HG02763 (cell line): ENCODE measurements at regions not wholly inside any gene's neighbourhood (a gene's known extent, or its start where the extent isn't known, plus 50 kb on each side); places are given as distances from the start of the nearest gene placed in this dataset.
"Not testable (repeated sequence)": the region's sequence is repeated elsewhere in the genome, so short reads cannot be mapped to it uniquely, and the experiment has no call there.

Experiments
- ATAC-seq: cut with Tn5 transposase; IDR thresholded peaks from one replicate; pipeline ENCODE4 v1.9.1; 2021; ENCODE audit warnings: mild to moderate bottlenecking, moderate library complexity; ENCODE audit not compliant: unreplicated experiment

DNA sequence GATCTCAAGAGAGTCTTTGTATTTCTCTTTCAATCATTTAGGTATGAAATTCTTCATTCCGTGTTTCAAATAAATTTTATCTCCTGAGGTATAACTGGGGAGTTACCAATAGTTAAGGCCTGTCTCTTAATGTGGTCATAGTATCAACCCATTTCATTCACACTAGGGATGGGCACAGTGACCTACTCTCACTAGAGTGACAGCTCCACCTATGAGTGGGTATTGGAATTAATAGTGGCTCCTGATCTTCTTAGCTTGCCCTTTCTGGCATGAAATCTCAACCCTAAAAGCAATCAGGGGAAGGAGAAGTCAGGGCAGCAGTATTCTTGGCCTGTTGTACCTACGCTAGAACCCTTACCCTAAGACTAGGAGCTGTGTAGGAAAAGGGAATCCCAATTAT lies 507.7 kb downstream of the FAM181B start:
- no peak for ATAC-seq

- ATAC-seq, result no peak
Measured at GRCh38 chr11:82225502-82225901, 508.2 kb downstream of the FAM181B start.

DNA sequence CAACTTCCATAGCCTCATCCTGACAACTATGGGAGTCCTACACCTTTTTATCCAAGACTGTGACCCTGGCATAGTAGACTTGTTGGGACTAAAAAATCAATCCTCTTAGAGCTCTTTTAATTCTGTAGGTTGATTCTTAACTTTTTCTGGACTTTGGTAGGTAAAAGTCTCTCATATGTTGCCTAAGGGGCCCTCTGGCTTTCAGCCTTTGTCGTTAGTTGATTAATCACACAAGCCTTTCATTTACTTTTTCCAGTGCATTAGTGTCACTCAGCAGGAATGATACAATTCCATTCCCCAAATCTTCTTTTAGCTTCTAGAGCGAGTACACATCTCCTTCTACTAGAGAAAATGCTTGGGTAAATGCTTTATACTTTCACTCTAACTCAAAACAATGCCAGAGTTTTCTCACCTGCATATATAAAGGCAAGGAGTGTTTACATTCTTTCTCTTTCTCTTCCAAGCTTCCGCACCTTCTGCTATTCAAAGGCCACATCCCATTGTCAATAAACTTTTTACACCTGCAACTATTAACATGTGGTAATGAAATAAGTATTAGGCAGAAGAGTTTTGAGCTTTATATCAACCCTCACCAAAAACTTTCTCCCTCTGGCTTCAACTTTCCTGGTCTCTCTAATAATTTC lies 516.6 kb downstream of the FAM181B start:
- ATAC-seq, result no peak

- no peak for ATAC-seq
Measured at GRCh38 chr11:82210011-82210410, 523.7 kb downstream of the FAM181B start.

DNA sequence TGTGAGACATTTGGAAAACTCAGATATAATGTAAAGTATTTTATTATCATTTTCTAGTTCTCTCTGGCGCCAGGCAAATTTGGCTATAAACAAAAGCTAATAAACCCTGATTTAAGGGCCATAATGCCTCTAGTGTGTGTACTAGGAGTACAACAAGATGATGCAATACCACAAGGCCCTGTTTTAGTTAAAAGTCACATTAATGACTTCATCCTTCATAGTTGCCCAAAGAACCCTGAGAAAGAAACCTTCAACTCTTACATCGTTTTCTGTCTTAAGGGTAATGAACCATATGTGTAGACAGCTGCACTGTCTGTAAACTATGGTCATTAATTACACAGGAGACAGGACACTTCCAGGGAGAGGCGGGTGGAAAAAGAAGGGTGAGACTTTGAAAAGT lies 538.4 kb downstream of the FAM181B start:
- ATAC-seq, result no peak

- no peak for ATAC-seq
Measured at GRCh38 chr11:82194521-82194920, 539.1 kb downstream of the FAM181B start.

GRCh38 chr11:82191695-82192094 lies 542.0 kb downstream of the FAM181B start:
- no peak for ATAC-seq

DNA sequence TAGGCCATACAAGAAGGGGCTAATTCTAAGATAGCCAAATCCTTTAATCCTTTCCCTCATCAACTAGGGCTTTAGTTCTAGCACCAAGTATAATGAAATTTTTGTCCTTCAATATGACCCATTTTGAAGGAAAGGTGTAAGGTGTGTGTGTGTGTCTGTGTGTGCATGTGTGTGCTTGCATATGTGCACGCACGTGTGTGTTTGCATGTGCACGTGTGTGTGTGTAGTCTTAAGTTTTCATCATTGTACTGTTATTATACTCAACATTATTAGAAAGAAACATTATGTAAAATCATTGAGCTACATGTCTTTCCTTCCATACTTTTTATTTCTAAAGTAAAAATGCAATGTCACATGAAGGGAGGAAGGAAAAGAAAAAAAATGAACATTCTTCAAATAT lies 547.7 kb downstream of the FAM181B start:
- ATAC-seq, result no peak

DNA sequence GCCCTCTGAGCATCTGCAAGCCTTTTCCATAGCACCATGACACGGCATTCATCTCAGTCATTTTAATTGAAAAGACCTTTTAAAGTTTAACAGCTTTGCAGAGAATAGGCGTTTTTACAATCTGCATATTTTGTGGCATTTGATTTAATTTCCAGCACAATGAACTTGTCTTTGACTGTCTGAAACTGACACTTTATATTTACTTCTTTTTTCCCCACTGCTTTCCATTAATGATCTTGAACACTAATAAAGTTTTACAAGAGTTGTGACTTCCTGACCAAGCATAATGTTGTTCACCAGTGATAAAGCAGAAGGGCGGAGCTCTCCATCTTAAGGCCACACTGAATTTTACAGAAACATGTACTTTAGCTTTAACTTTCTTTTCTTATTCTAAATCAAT lies 548.7 kb downstream of the FAM181B start:
- no peak for ATAC-seq

GRCh38 chr11:82183346-82183745 lies 550.3 kb downstream of the FAM181B start:
- no peak for ATAC-seq

DNA sequence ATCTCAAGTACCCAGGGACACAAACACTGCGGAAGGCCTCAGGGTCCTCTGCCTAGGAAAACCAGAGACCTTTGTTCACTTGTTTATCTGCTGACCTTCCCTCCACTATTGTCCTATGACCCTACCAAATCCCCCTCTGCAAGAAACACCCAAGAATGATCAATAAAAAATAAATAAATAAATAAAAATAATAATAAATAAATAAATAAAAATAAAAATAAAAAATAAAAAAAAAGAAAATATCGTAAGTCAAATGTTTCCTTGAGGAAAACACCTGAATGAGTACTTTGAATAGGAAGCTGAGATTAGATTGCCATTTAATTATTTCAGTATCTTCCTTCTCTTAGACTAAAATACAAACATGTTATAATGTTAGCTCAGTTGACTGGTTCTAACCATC lies 551.0 kb downstream of the FAM181B start:
- ATAC-seq, result not testable (repeated sequence)

DNA sequence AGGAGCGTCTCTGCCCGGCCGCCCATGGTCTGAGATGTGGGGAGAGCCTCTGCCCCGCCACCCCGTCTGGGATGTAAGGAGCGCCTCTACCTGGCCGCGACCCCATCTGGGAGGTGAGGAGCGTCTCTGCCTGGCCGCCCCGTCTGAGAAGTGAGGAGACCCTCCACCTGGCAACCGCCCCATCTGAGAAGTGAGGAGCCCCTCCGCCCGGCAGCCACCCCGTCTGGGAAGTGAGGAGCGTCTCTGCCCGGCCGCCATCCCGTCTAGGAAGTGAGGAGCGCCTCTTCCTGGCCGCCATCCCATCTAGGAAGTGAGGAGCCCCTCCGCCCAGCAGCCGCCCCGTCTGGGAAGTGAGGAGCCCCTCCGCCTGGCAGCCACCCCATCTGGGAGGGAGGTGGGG lies 551.9 kb downstream of the FAM181B start:
- not testable (repeated sequence) for ATAC-seq

GRCh38 chr11:82176945-82177344 lies 556.7 kb downstream of the FAM181B start:
- no peak for ATAC-seq

DNA sequence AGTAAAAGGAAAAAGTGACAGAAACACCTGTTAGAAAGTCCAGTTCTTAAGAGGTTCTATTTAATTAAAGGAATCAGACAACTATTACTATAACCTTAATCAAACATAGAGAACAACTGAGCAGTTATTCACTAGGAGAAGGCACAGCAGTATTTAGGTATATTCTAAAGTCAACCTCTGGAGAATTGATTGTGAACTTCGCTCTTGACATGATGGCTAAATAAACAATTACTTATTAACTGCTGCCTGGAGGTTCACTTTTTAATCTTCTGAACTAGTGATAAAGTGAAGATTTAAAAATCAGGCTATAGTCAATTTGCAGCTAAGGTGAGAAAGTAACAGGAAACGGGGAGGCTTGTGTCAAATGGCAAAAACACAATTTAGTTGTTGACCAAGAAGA lies 557.3 kb downstream of the FAM181B start:
- ATAC-seq, result no peak

- no peak for ATAC-seq
Measured at GRCh38 chr11:82174610-82175009, 559.1 kb downstream of the FAM181B start.

- ATAC-seq, result no peak
Measured at GRCh38 chr11:82146789-82147188, 586.9 kb downstream of the FAM181B start.

GRCh38 chr11:82118946-82119345 lies 614.7 kb downstream of the FAM181B start:
- ATAC-seq, result no peak

DNA sequence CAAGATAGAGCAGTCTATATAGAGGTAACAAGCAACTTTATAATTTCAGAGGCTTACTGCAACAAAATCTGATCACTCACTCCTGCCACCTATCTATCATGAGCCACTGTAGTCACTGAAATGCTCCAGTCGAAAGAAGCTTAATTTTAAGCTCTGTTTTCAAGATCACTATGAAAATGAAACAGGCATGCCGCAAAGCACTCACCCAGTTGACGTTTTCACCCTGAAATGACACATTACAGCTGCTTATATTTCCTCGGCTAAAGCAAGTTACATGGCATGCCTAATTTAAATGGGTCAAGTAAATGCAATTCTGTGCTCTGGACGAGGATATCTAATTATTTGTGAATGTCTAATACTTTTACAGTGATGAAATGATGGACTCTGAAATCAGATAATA lies 616.3 kb downstream of the FAM181B start:
- no peak for ATAC-seq

- no peak for ATAC-seq
Measured at GRCh38 chr11:82105331-82105998, 628.2 kb downstream of the FAM181B start.

GRCh38 chr11:82092904-82093303 lies 640.8 kb downstream of the FAM181B start:
- ATAC-seq, result no peak

GRCh38 chr11:82089426-82089825 lies 644.2 kb downstream of the FAM181B start:
- no peak for ATAC-seq

DNA sequence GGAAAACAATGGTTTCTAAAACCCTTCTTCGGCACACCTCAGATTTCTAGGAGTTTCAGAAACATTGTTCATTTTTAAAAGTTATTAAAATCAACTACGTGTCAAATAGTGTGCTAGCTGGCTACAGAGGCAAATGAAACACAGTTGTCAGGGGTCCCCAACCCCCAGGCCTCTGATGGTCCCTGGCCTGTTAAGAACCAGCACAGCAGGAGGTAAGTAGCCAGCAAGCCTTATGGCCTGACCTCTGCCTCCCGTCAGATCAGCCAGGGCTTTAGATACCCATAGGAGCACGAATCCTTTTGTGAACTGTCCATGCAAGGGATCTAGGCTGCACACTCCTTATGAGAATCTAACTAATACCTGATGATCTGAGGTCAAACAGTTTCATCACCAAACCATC lies 648.2 kb downstream of the FAM181B start:
- ATAC-seq, result no peak

DNA sequence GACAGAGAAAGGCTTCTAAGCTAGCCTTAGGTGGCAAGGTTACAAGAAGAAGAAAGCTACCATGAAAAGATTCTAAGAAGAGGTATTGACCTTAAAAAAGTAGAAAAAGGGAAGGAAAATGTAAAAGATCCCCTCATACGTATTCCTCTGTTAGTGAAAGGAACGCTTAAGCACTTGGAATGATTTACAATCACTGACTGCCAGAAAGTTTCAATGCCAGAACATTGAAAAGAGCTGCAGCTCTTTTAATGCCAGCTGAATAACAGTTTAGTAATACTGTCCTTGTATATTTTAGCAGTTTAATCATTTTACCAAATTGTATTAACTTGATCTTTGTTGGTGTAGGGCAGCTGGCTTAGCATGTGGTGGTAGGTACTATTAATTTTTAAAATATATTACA lies 650.7 kb downstream of the FAM181B start:
- no peak for ATAC-seq
